A673 (cell line): ENCODE measurements at regions not wholly inside any gene's neighbourhood (a gene's known extent, or its start where the extent isn't known, plus 50 kb on each side); places are given as distances from the start of the nearest gene placed in this dataset.

Experiments
- BruUV-seq: library from RNA; stranded (reverse); fragments of 400-500 nt; replicated peaks from 2 replicates; lab custom pipeline; 2021; lab: Mats Ljungman, UMichigan
- CTCF ChIA-PET: fragments of 300-600 bp; sonication (Branson Sonifier 250); formaldehyde crosslinking; loops from one replicate; lab custom pipeline; 2022; ENCODE audit warnings: antibody characterized with exemption; lab: Charles Lee
- POLR2A ChIA-PET: fragments of 300-600 bp; sonication (Branson Sonifier 250); formaldehyde crosslinking; loops from one replicate; lab custom pipeline; 2022; ENCODE audit warnings: antibody characterized with exemption; ENCODE audit not compliant: low non-redundant PET; lab: Charles Lee
- DNase-seq: peaks from one replicate; pipeline ENCODE4 v3.0.0-alpha.2; 2015; ENCODE audit warnings: low spot score
- H3K27ac ChIP-seq: fragments of 200-600 bp; sonication (generic); 2 replicates; pipeline ENCODE4 v1.5.1; 2016; ENCODE audit warnings: mixed run types, low read depth, mild to moderate bottlenecking, mixed read lengths, antibody characterized with exemption, low read length; ENCODE audit not compliant: poor library complexity, severe bottlenecking
- H3K27me3 ChIP-seq: fragments of 200-600 bp; sonication (generic); replicated peaks from 2 replicates; pipeline ENCODE4 v1.6.1; 2017; ENCODE audit warnings: mixed run types, low read depth, mild to moderate bottlenecking, mixed read lengths, antibody characterized with exemption, low read length; ENCODE audit not compliant: insufficient read depth, poor library complexity
- H3K36me3 ChIP-seq: fragments of 200-600 bp; sonication (generic); 2 replicates; pipeline ENCODE4 v1.6.1; 2016; ENCODE audit warnings: mixed run types, mild to moderate bottlenecking, mixed read lengths, antibody characterized with exemption, low read length; ENCODE audit not compliant: insufficient read depth, poor library complexity, severe bottlenecking
- H3K4me1 ChIP-seq: fragments of 200-600 bp; sonication (generic); 2 replicates; pipeline ENCODE4 v1.6.1; 2017; ENCODE audit warnings: mixed run types, mild to moderate bottlenecking, mixed read lengths, antibody characterized with exemption, low read length; ENCODE audit not compliant: insufficient read depth, poor library complexity, severe bottlenecking
- H3K4me3 ChIP-seq: fragments of 200-600 bp; sonication (generic); 2 replicates; pipeline ENCODE4 v1.5.1; 2016; ENCODE audit warnings: low read depth, mixed run types, mild to moderate bottlenecking, mixed read lengths, low read length; ENCODE audit not compliant: poor library complexity, severe bottlenecking
- H3K9me3 ChIP-seq: fragments of 200-600 bp; sonication (generic); 2 replicates; pipeline ENCODE4 v1.6.1; 2016; ENCODE audit warnings: mixed run types, low read depth, mild to moderate bottlenecking, mixed read lengths, antibody characterized with exemption, low read length; ENCODE audit not compliant: poor library complexity, severe bottlenecking
- EZH2 ChIP-seq: fragments of 200-600 bp; sonication (generic); IDR thresholded peaks from 2 replicates; pipeline ENCODE4 v1.6.1; 2017; ENCODE audit warnings: borderline replicate concordance, low read depth, mild to moderate bottlenecking, mixed read lengths, antibody characterized with exemption, low read length; ENCODE audit not compliant: poor library complexity, severe bottlenecking
- intact Hi-C: fragments of 100-400 bp; cut with micrococcal nuclease; formaldehyde crosslinking; loops from one replicate; pipeline ENCODE4 v1.10.0; 2022; ENCODE audit not compliant: unreplicated experiment
- TF ChIP-seq, protein P1 (sequence below): fragments of 300-800, 200-600 bp; sonication (generic); conservative IDR thresholded peaks from 2 replicates; pipeline ENCODE4 v1.5.1; 2017; ENCODE audit warnings: low read depth, mild to moderate bottlenecking, antibody characterized with exemption, low read length, moderate library complexity, mixed read lengths

GRCh38 chr1:55636696-55637095 is 421.5 kb upstream of the USP24 start:
- BruUV-seq, result no TSS peak
- Histone ChIP-seq H3K4me1 (no peaks in the 10 kb centered on the region), H3K9me3 (no peaks in the 10 kb centered on the region), H3K27ac (no peak overlapping the region), H3K36me3 (no peaks in the 10 kb centered on the region), H3K4me3 (no peak overlapping the region), H3K27me3 (peaks cover 2% of the 10 kb centered on the region)
- DNase-seq, result no peak
- POLR2A ChIA-PET, result no interaction called here
- intact Hi-C loops, result no loop called here
- TF ChIP-seq, protein P1, sequence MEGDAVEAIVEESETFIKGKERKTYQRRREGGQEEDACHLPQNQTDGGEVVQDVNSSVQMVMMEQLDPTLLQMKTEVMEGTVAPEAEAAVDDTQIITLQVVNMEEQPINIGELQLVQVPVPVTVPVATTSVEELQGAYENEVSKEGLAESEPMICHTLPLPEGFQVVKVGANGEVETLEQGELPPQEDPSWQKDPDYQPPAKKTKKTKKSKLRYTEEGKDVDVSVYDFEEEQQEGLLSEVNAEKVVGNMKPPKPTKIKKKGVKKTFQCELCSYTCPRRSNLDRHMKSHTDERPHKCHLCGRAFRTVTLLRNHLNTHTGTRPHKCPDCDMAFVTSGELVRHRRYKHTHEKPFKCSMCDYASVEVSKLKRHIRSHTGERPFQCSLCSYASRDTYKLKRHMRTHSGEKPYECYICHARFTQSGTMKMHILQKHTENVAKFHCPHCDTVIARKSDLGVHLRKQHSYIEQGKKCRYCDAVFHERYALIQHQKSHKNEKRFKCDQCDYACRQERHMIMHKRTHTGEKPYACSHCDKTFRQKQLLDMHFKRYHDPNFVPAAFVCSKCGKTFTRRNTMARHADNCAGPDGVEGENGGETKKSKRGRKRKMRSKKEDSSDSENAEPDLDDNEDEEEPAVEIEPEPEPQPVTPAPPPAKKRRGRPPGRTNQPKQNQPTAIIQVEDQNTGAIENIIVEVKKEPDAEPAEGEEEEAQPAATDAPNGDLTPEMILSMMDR, result no peak
- TF ChIP-seq EZH2, result no peak
- CTCF ChIA-PET, result no interaction called here

DNA sequence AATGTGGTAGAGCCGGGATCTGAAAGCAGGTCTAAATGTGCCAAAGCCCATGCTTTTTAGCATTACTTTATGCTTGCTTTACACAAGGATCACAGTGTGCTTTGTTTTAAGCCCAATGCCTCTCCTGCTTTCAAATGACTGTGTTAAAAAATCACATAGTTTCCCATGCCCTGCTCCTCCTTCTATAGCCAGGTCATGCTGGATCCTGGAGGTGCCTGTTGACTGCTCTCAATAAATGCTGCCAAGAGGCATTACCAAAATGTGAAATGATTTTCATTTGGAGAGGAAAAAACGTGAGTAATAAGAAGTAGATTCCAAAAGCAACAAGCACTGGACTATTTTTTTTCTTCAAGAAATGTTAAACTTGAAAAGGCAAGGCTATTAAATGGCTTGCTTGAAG is 420.7 kb upstream of the USP24 start:
- CTCF ChIA-PET, result no interaction called here
- intact Hi-C loops, result no loop called here
- no peaks in the 10 kb centered on the region for H3K27me3 ChIP-seq
- POLR2A ChIA-PET, result no interaction called here
- BruUV-seq, result no TSS peak
- TF ChIP-seq, protein P1, result no peak
- TF ChIP-seq EZH2, result no peak
- no peaks in the 10 kb centered on the region for H3K9me3 ChIP-seq
- no peaks in the 10 kb centered on the region for H3K4me1 ChIP-seq
- no peak overlapping the region for H3K27ac ChIP-seq
- H3K36me3 ChIP-seq, result no peaks in the 10 kb centered on the region
- no peak overlapping the region for H3K4me3 ChIP-seq
- no peak for DNase-seq

DNA sequence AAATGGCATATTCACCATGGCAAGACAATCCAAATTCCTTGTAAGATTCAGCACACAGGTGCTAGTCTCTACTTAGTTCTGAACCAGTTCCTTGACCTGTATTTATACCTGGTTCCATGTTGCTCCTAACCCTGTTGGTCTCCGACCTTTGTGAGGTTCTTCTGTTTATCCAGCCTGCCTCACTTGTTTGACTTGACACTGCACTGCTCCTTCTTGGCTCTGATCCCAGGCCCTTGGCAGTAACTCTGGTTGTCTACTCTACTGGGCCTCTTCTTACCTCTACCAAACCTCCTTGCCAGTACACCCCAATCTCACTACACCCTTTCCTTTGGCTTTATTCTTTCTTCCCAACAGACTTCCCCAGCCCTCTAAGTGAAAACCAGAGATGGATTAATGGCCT is 419.4 kb upstream of the USP24 start:
- POLR2A ChIA-PET, result no interaction called here
- H3K27ac ChIP-seq, result no peak overlapping the region
- BruUV-seq, result no TSS peak

More for the DNA sequence above, 419.4 kb upstream of the USP24 start:
- no peak for TF ChIP-seq EZH2
- TF ChIP-seq, protein P1, result no peak
- no peak for DNase-seq
- CTCF ChIA-PET, result no interaction called here
- no peak overlapping the region for H3K4me3 ChIP-seq
- H3K27me3 ChIP-seq, result no peaks in the 10 kb centered on the region
- H3K36me3 ChIP-seq, result no peaks in the 10 kb centered on the region
- no peaks in the 10 kb centered on the region for H3K9me3 ChIP-seq
- intact Hi-C loops, result no loop called here
- no peaks in the 10 kb centered on the region for H3K4me1 ChIP-seq
